ENCODE measurements at regions not wholly inside any gene's neighbourhood (a gene's known extent, or its start where the extent isn't known, plus 50 kb on each side); places are given as distances from the start of the nearest gene placed in this dataset.

- TF ChIP-seq RXRA (IDR thresholded peaks at IDR 0.05; ENCODE audit: insufficient read depth, low read depth, low read length) (no peak), TAF1 (IDR thresholded peaks at IDR 0.05; ENCODE audit: low read depth, low read length) (no peak), POU5F1 (IDR thresholded peaks at IDR 0.05; ENCODE audit: low read depth, low read length) (no peak), GABPA (IDR thresholded peaks at IDR 0.05; ENCODE audit: borderline replicate concordance, insufficient read depth, low read length) (no peak), POLR2AphosphoS5 (IDR thresholded peaks at IDR 0.05; ENCODE audit: low read depth, low read length) (no peak)
These were observed 510.6 kb upstream of the SGO1 start (continued) for GRCh38 chr3:20696388-20697150.
